ENCODE measurements at regions not wholly inside any gene's neighbourhood (a gene's known extent, or its start where the extent isn't known, plus 50 kb on each side); places are given as distances from the start of the nearest gene placed in this dataset.

DNA sequence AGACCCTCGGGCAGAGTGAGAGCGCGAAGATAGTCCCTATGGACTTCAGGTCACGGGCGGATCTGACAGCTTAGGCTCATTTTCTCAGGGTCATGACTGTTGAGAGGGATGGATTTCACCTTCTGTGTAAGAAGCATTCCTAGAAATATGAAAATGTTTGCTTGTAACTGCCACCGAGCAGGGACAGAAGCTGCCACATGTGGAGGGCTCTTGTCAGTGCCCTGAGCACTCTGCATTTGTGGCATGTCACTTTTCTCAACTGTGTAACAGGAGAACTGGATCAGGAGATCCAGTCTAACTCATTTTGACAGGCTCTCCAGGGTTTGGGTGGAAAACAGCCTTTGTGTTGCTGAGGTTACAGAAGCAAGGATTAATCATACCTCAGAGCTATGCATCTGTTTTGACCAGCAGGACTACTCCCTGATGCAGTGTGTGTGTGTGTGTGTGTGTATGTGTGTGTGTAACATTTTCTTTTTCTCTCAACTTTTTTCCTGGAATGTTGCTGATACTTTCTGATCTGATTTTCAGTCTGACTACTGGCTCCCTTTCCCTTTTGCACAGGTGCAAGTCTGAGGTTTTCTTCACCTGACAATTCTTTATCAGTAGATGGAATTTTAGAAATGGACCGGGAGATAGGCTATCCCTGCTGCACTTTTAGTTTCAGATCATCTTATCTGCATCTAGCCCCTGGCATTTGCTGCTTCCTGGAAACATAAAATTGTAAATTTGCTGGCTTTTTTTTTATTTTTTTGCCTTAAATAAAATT, 183.3 kb downstream of the STK31 start:
- H3K4me1 ChIP-seq = peaks cover 0 to 4% (median 0%) of the 10 kb centered on the region in 4 donors
- no peaks in the 10 kb centered on the region for H3K36me3 ChIP-seq
- peak in 1 of 2 donors; percentile 25 for DNase-seq
- TF ChIP-seq POLR2AphosphoS5 (IDR thresholded peaks at IDR 0.05) (no peak), POLR2A (IDR thresholded peaks at IDR 0.05) (no peak), CTCF (IDR thresholded peaks at IDR 0.05) (no peak), EP300 (IDR thresholded peaks at IDR 0.05) (no peak)
- H3K27ac ChIP-seq = no peak overlapping the region
- no peaks in the 10 kb centered on the region for H3K27me3 ChIP-seq
- H3K9me3 ChIP-seq = no peaks in the 10 kb centered on the region
- H3K4me3 ChIP-seq = no peak overlapping the region
- intact Hi-C loops (cut with DNase I; ENCODE audit: low total_unique reads) = no loop called here
- WGBS, 5 donors = 65 to 78% (median 75%) methylated on average over 7 of the region's 7 CpGs

- Histone ChIP-seq H3K27me3 (no peaks in the 10 kb centered on the region), H3K36me3 (no peaks in the 10 kb centered on the region), H3K27ac (no peak overlapping the region), H3K9me3 (no peaks in the 10 kb centered on the region), H3K4me3 (no peak overlapping the region), H3K4me1 (peaks cover 0 to 4% (median 0%) of the 10 kb centered on the region in 4 donors)
- no peak for DNase-seq
- intact Hi-C loops (cut with DNase I; ENCODE audit: low total_unique reads) = no loop called here
- TF ChIP-seq POLR2AphosphoS5 (IDR thresholded peaks at IDR 0.05) (no peak), POLR2A (IDR thresholded peaks at IDR 0.05) (no peak), EP300 (IDR thresholded peaks at IDR 0.05) (no peak), CTCF (IDR thresholded peaks at IDR 0.05) (no peak)
- 59 to 67% (median 63%) methylated on average over 13 of the region's 13 CpGs for WGBS, 5 donors
Observed at GRCh38 chr7:23893942-23894891, 184.2 kb downstream of the STK31 start.

DNA sequence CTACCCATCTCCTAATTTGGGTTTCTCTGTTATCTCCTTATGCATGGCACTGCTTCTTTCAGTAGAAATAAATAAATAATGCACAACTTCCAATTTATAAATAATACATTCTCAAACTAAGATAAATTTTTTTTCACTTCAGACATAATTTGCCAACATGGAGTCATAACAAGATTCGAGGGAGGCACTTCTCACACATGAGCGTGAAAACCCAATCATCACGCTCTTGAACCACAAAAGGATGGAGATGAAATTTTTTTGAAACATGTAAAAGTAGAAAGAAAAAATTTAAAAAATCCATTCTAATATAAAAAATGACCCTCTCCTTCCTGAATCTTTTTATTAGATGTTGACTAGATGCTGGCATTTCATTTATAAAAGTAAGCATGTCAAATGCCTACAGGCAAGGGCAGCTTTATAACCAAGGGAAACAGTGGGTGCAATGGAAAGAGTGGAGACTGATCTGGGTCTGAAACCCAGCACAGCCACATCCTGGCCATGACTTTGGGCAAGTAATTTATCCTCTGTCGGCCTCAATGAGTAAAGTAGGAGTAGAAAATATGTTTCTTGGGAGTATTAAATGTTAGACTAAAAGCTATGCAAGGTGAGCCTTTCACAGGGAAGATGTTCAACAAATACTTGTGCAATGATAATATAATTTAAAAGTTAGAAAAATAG, 185.0 kb downstream of the STK31 start:
- no peaks in the 10 kb centered on the region for H3K27me3 ChIP-seq
- no peak overlapping the region for H3K27ac ChIP-seq
- no peak overlapping the region for H3K4me3 ChIP-seq
- no peak for DNase-seq
- WGBS, 5 donors = 76 to 88% (median 86%) methylated on average over 4 of the region's 4 CpGs
- TF ChIP-seq EP300 (IDR thresholded peaks at IDR 0.05) = no peak
- H3K9me3 ChIP-seq = no peaks in the 10 kb centered on the region
- H3K36me3 ChIP-seq = no peaks in the 10 kb centered on the region
- intact Hi-C loops (cut with DNase I; ENCODE audit: low total_unique reads) = no loop called here
- peaks cover 0 to 4% (median 0%) of the 10 kb centered on the region in 4 donors for H3K4me1 ChIP-seq

DNA sequence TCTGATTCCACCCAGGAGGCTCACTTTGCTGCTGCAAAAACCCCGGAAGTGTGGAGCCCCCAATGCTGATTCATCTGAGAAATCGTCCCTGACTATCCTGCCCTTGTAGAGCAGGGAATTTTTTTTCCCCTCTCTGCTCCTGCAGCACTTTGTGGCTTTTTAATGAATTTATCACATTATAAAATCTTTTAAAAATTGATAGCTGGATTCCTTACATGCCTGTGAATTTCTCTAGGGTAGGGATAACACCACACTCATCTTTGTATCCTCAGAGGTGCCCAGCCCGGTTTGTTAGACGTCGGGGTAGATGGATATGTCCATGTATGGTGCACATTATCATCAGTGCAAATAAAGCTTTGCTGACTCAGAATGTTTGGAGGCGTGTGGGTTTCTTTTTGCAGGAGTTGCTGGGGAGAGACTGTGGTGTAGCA, 185.7 kb downstream of the STK31 start:
- Histone ChIP-seq H3K4me1 (peaks cover 0 to 4% (median 0%) of the 10 kb centered on the region in 4 donors), H3K4me3 (no peak overlapping the region), H3K36me3 (no peaks in the 10 kb centered on the region), H3K27me3 (no peaks in the 10 kb centered on the region), H3K27ac (no peak overlapping the region), H3K9me3 (no peaks in the 10 kb centered on the region)
- WGBS, 5 donors = 53 to 59% (median 57%) methylated on average over 6 of the region's 6 CpGs
- intact Hi-C loops (cut with DNase I; ENCODE audit: low total_unique reads) = no loop called here
- no peak for TF ChIP-seq EP300 (IDR thresholded peaks at IDR 0.05)
- no peak for TF ChIP-seq CTCF (IDR thresholded peaks at IDR 0.05)
- TF ChIP-seq POLR2A (IDR thresholded peaks at IDR 0.05) = no peak
- DNase-seq = no peak
